T-cell (primary cell): ENCODE measurements at regions not wholly inside any gene's neighbourhood (a gene's known extent, or its start where the extent isn't known, plus 50 kb on each side); places are given as distances from the start of the nearest gene placed in this dataset.

Source experiments
- ATAC-seq, 4 experiments: fragments of 200-7000 bp in 3 of 4; fragments of 150-1000 bp in 1 of 4; cut with Tn5 transposase; replicated peaks in 1 of 4; 1 replicate in 3 of 4; 2 replicates in 1 of 4; pipeline ENCODE4 v1.10.0; 2021; ENCODE audit warnings: moderate library complexity in 3 of 4, mild to moderate bottlenecking in 2 of 4, moderate number of reproducible peaks in 1 of 4
- CTCF ChIA-PET, 2 donors: fragments of 300-600 bp; sonication (Branson Sonifier 250); formaldehyde crosslinking; loops; one replicate each; lab custom pipeline; 2022; ENCODE audit warnings: antibody characterized with exemption in 2 of 2; lab: Charles Lee
- POLR2A ChIA-PET, 2 donors: fragments of 300-600 bp; sonication (Branson Sonifier 250); formaldehyde crosslinking; loops; one replicate each; lab custom pipeline; 2022; ENCODE audit warnings: antibody characterized with exemption in 2 of 2; lab: Charles Lee
- DNase-seq, 35 experiments: peaks; one replicate each; pipeline versions ENCODE4 v3.0.0 to v3.0.0-alpha.2; 2013 to 2023
- H3K27ac ChIP-seq: one replicate; pipeline ENCODE4 v1.5.1; 2013; ENCODE audit warnings: low read length
- H3K27me3 ChIP-seq, 2 experiments: replicated peaks in 1 of 2; 1 replicate in 1 of 2; 2 replicates in 1 of 2; pipeline versions ENCODE4 v1.6.1 to v1.7.0; 2013; ENCODE audit warnings: low read length in 1 of 2, mixed read lengths in 1 of 2; ENCODE audit not compliant: control insufficient read depth in 2 of 2, insufficient read depth in 2 of 2; ENCODE audit errors: extremely low read depth in 1 of 2
- H3K36me3 ChIP-seq, 2 donors: 1 replicate in 1 of 2; 2 replicates in 1 of 2; pipeline versions ENCODE4 v1.6.1 to v1.7.0; 2013; ENCODE audit warnings: low read length in 1 of 2; ENCODE audit not compliant: control insufficient read depth in 2 of 2, insufficient read depth in 1 of 2; ENCODE audit errors: extremely low read depth in 1 of 2
- H3K4me1 ChIP-seq, 2 experiments: 1 replicate in 1 of 2; 2 replicates in 1 of 2; pipeline versions ENCODE4 v1.6.1 to v1.7.0; 2013; ENCODE audit warnings: low read length in 2 of 2, mixed read lengths in 1 of 2; ENCODE audit not compliant: insufficient read depth in 2 of 2, control insufficient read depth in 1 of 2; ENCODE audit errors: extremely low read depth in 1 of 2
- H3K4me3 ChIP-seq, 2 donors: 1 replicate in 1 of 2; 2 replicates in 1 of 2; pipeline versions ENCODE4 v1.5.1 to v1.7.0; 2013; ENCODE audit warnings: mild to moderate bottlenecking in 2 of 2, low read length in 1 of 2, moderate library complexity in 1 of 2; ENCODE audit not compliant: control insufficient read depth in 1 of 2; ENCODE audit errors: extremely low read depth in 1 of 2
- H3K9me3 ChIP-seq: 2 replicates; pipeline ENCODE4 v1.7.0; 2013
- H3K27ac Mint-ChIP-seq, 2 donors: one replicate each; pipeline ENCODE4 v1.8.0; 2020 to 2021; ENCODE audit warnings: mild to moderate bottlenecking in 2 of 2, mixed read lengths in 2 of 2
- H3K27me3 Mint-ChIP-seq, 2 donors: one replicate each; pipeline ENCODE4 v1.8.0; 2021 to 2022; ENCODE audit warnings: mixed read lengths in 2 of 2
- H3K36me3 Mint-ChIP-seq: one replicate; pipeline ENCODE4 v1.8.0; 2021; ENCODE audit warnings: mixed read lengths
- H3K4me1 Mint-ChIP-seq, 3 donors: one replicate each; pipeline ENCODE4 v1.8.0; 2020 to 2022; ENCODE audit warnings: mixed read lengths in 3 of 3, mild to moderate bottlenecking in 1 of 3
- H3K4me3 Mint-ChIP-seq, 3 donors: one replicate each; pipeline ENCODE4 v1.8.0; 2020 to 2022; ENCODE audit warnings: mild to moderate bottlenecking in 3 of 3, mixed read lengths in 3 of 3, moderate library complexity in 3 of 3
- H3K9me3 Mint-ChIP-seq, 3 donors: one replicate each; pipeline ENCODE4 v1.8.0; 2020 to 2022; ENCODE audit warnings: mixed read lengths in 3 of 3
- WGBS: methylation state at CpG from one replicate; pipeline ENCODE4 v1.1.5; 2013; ENCODE audit warnings: missing lambda C conversion rate; ENCODE audit not compliant: insufficient coverage; 5-methylcytosine and 5-hydroxymethylcytosine counted together

GRCh38 chr5:173494446-173494845, 122.0 kb downstream of the BOD1 start:
- Mint-ChIP-seq H3K36me3 (no peaks in the 10 kb centered on the region), H3K27ac (no peak overlapping the region), H3K4me3 (no peak overlapping the region), H3K27me3 (peaks cover 20 to 24% of the 10 kb centered on the region in 2 donors), H3K9me3 (no peaks in the 10 kb centered on the region), H3K4me1 (no peaks in the 10 kb centered on the region)
- ChIA-PET POLR2A (no interaction called here), CTCF (no interaction called here)
- Histone ChIP-seq H3K36me3 (no peaks in the 10 kb centered on the region), H3K27ac (no peak overlapping the region), H3K9me3 (no peaks in the 10 kb centered on the region), H3K4me1 (no peaks in the 10 kb centered on the region), H3K27me3 (peaks cover 0 to 26% of the 10 kb centered on the region in 2 experiments), H3K4me3 (no peak overlapping the region)
- 17% methylated on average over 1 of the region's 2 CpGs for WGBS
- DNase-seq (no peak), ATAC-seq (no peak)

- Mint-ChIP-seq H3K27me3 (peaks cover 22 to 24% of the 10 kb centered on the region in 2 donors), H3K4me1 (no peaks in the 10 kb centered on the region), H3K9me3 (no peaks in the 10 kb centered on the region), H3K36me3 (no peaks in the 10 kb centered on the region), H3K4me3 (no peak overlapping the region), H3K27ac (no peak overlapping the region)
- WGBS: 95% methylated on average over 3 of the region's 6 CpGs
- ATAC-seq (no peak), DNase-seq (no peak)
- Histone ChIP-seq H3K4me3 (no peak overlapping the region), H3K27ac (no peak overlapping the region), H3K27me3 (peaks cover 0 to 21% of the 10 kb centered on the region in 2 experiments), H3K9me3 (no peaks in the 10 kb centered on the region), H3K4me1 (no peaks in the 10 kb centered on the region), H3K36me3 (no peaks in the 10 kb centered on the region)
- CTCF ChIA-PET: no interaction called here
- POLR2A ChIA-PET: no interaction called here
These were observed 122.6 kb downstream of the BOD1 start for GRCh38 chr5:173493846-173494245.

GRCh38 chr5:173493040-173493439, 123.4 kb downstream of the BOD1 start:
- Mint-ChIP-seq H3K4me1 (no peaks in the 10 kb centered on the region), H3K9me3 (no peaks in the 10 kb centered on the region), H3K27ac (no peak overlapping the region), H3K4me3 (no peak overlapping the region), H3K36me3 (no peaks in the 10 kb centered on the region), H3K27me3 (peaks cover 22 to 24% of the 10 kb centered on the region in 2 donors)
- Histone ChIP-seq H3K36me3 (no peaks in the 10 kb centered on the region), H3K27ac (no peak overlapping the region), H3K27me3 (peaks cover 0 to 16% of the 10 kb centered on the region in 2 experiments), H3K9me3 (no peaks in the 10 kb centered on the region), H3K4me3 (no peak overlapping the region), H3K4me1 (no peaks in the 10 kb centered on the region)
- POLR2A ChIA-PET: no interaction called here
- no peak for ATAC-seq
- DNase-seq: no peak
- CTCF ChIA-PET: no interaction called here
- WGBS: no CpG with 5 or more reads among the region's 2 CpGs

- POLR2A ChIA-PET: no interaction called here
These were observed 125.8 kb downstream of the BOD1 start for GRCh38 chr5:173490681-173491080.

GRCh38 chr5:173488144-173488543, 128.3 kb downstream of the BOD1 start:
- Histone ChIP-seq H3K4me3 (no peak overlapping the region), H3K27ac (no peak overlapping the region), H3K4me1 (no peaks in the 10 kb centered on the region), H3K9me3 (no peaks in the 10 kb centered on the region), H3K36me3 (no peaks in the 10 kb centered on the region), H3K27me3 (peaks cover 0 to 19% of the 10 kb centered on the region in 2 experiments)
- H3K27ac Mint-ChIP-seq: no peak overlapping the region
- ATAC-seq (no peak), DNase-seq (no peak)
- ChIA-PET POLR2A (no interaction called here), CTCF (no interaction called here)
- peaks cover 26% of the 10 kb centered on the region in 2 donors for H3K27me3 Mint-ChIP-seq
- no peaks in the 10 kb centered on the region for H3K4me1 Mint-ChIP-seq
- H3K4me3 Mint-ChIP-seq: no peak overlapping the region
- WGBS: 72% methylated on average over 5 of the region's 5 CpGs
- H3K36me3 Mint-ChIP-seq: no peaks in the 10 kb centered on the region
- peaks cover 0 to 5% (median 0%) of the 10 kb centered on the region in 3 donors for H3K9me3 Mint-ChIP-seq

More at GRCh38 chr5:173490681-173491080, 125.8 kb downstream of the BOD1 start:
- Mint-ChIP-seq H3K9me3 (peaks cover 0 to 5% (median 0%) of the 10 kb centered on the region in 3 donors), H3K36me3 (no peaks in the 10 kb centered on the region), H3K27me3 (peaks cover 25 to 29% of the 10 kb centered on the region in 2 donors), H3K4me1 (no peaks in the 10 kb centered on the region), H3K27ac (no peak overlapping the region), H3K4me3 (no peak overlapping the region)
- Histone ChIP-seq H3K4me3 (no peak overlapping the region), H3K27ac (no peak overlapping the region), H3K4me1 (no peaks in the 10 kb centered on the region), H3K9me3 (no peaks in the 10 kb centered on the region), H3K36me3 (no peaks in the 10 kb centered on the region), H3K27me3 (peaks cover 0 to 19% of the 10 kb centered on the region in 2 experiments)
- DNase-seq: no peak
- ATAC-seq: no peak
- CTCF ChIA-PET: no interaction called here
- WGBS: no CpG with 5 or more reads among the region's 1 CpG

- Mint-ChIP-seq H3K9me3 (peaks cover 0 to 5% (median 0%) of the 10 kb centered on the region in 3 donors), H3K4me3 (no peak overlapping the region), H3K36me3 (no peaks in the 10 kb centered on the region), H3K27ac (no peak overlapping the region), H3K27me3 (peaks cover 24 to 26% of the 10 kb centered on the region in 2 donors), H3K4me1 (no peaks in the 10 kb centered on the region)
- ChIA-PET POLR2A (no interaction called here), CTCF (no interaction called here)
- Histone ChIP-seq H3K36me3 (no peaks in the 10 kb centered on the region), H3K9me3 (no peaks in the 10 kb centered on the region), H3K27me3 (peaks cover 0 to 17% of the 10 kb centered on the region in 2 experiments), H3K27ac (no peak overlapping the region), H3K4me3 (no peak overlapping the region), H3K4me1 (no peaks in the 10 kb centered on the region)
- WGBS: 40% methylated on average over 1 of the region's 1 CpG
- DNase-seq: no peak
- ATAC-seq: no peak
These were observed 129.2 kb downstream of the BOD1 start for GRCh38 chr5:173487300-173487699.
